AG10803 (cell line): ENCODE measurements at regions not wholly inside any gene's neighbourhood (a gene's known extent, or its start where the extent isn't known, plus 50 kb on each side); places are given as distances from the start of the nearest gene placed in this dataset.
"Not testable (repeated sequence)": the region's sequence is repeated elsewhere in the genome, so short reads cannot be mapped to it uniquely, and the experiment has no call there.

Experiments
- DNase-seq: peaks from one replicate; pipeline ENCODE4 v3.0.0; 2010; ENCODE audit warnings: low read depth
- H3K4me3 ChIP-seq: 2 replicates; pipeline ENCODE4 v1.5.1; 2011; ENCODE audit warnings: mild to moderate bottlenecking, low read length, control low read depth
- CTCF ChIP-seq: conservative IDR thresholded peaks from 2 replicates; pipeline ENCODE4 v1.5.1; 2011; ENCODE audit warnings: mild to moderate bottlenecking, low read length, control low read depth, inconsistent platforms

- TF ChIP-seq CTCF: no peak
These were observed 182.0 kb downstream of the RPS24 start for GRCh38 chr10:78215645-78216044.

GRCh38 chr10:78217336-78217735 lies 183.7 kb downstream of the RPS24 start:
- H3K4me3 ChIP-seq: no peak overlapping the region
- DNase-seq: no peak
- TF ChIP-seq CTCF: no peak

More at GRCh38 chr10:78215645-78216044, 182.0 kb downstream of the RPS24 start:
- H3K4me3 ChIP-seq: no peak overlapping the region
- peak; percentile 83 for DNase-seq

DNA sequence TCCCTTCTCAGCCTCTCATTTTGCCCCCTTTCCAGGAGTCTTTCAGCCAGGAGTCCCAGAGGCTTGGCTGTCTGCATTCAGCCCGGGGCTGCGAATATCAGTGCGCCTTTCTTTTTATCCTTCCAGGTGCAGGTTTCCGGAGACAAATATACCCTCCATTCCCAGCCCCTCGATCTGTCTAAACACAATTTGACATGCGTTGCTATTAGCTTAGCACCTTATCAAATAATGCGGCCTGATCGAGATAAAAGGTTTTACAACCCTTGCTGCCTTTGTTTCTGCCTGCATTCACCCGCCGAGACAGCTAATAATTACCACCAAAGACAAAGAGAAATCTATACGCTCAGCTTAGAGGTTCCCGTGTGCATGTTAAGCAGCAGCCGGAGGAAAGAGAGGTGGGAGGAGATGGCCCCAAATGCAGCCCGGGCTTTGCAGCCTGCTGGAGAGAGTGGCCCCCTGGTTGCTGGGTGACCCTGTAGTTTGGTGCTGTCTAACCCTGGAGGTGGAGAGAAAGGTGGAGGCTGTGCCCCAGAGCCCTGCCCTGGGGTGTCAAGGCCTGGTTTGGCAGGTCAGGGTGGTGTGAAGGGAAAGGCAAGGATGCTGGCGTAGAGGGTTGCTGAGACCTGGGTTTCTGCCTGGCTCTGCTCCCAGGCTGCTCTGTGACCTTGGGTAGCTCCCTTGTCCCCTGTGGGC lies 185.3 kb downstream of the RPS24 start:
- no peak for DNase-seq
- H3K4me3 ChIP-seq: no peak overlapping the region
- no peak for TF ChIP-seq CTCF

DNA sequence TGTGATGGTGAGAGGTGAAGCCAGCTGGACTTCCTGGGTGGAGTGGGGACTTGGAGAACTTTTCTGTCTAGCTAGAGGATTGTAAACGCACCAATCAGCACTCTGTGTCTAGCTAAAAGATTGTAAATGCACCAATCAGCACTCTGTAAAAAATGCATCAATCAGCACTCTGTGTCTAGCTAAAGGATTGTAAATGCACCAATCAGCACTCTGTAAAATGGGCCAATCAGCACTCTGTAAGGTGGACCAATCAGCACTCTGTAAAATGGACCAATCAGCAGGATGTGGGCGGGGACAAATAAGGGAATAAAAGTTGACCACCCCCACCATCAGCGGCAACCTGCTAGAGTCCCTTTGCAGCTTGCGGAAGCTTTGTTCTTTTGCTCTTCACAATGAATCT lies 185.9 kb downstream of the RPS24 start:
- not testable (repeated sequence) for DNase-seq

DNA sequence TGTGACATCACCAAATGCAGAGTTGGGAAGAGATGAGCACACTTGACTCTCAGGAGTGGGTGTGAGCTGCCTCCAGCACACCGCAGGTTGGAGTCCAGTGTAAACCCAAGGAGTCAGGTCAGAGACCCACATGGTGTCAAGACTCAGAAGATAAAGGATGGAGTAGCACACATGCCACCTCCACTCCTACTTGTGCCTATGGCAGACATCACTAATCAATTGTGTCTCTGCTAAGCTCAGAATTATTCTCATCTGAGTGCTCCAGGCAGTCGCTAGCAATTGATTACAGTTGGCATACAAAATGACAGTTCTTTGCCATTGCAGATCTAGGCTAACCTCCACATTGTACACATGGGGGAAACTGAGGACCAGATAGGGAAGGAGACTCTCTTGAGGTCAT lies 187.1 kb downstream of the RPS24 start:
- DNase-seq: no peak
- no peak overlapping the region for H3K4me3 ChIP-seq
- no peak for TF ChIP-seq CTCF

More for the DNA sequence above, 185.9 kb downstream of the RPS24 start:
- H3K4me3 ChIP-seq: not testable (repeated sequence)

- TF ChIP-seq CTCF: no peak
- no peak for DNase-seq
- H3K4me3 ChIP-seq: no peak overlapping the region
These were observed 188.6 kb downstream of the RPS24 start for GRCh38 chr10:78222096-78222790.

- no peak overlapping the region for H3K4me3 ChIP-seq
- no peak for TF ChIP-seq CTCF
- no peak for DNase-seq
These were observed 189.4 kb downstream of the RPS24 start for GRCh38 chr10:78223088-78223487.
